IMR-90 (cell line): ENCODE measurements at regions not wholly inside any gene's neighbourhood (a gene's known extent, or its start where the extent isn't known, plus 50 kb on each side); places are given as distances from the start of the nearest gene placed in this dataset.

Experiments used
- CTCF ChIP-seq: conservative IDR thresholded peaks from 2 replicates; pipeline ENCODE4 v1.5.1; 2012; ENCODE audit warnings: mild to moderate bottlenecking, low read depth, low read length, improper control_type of control experiment
- FOS ChIP-seq: fragments of 150-350 bp; IDR thresholded peaks from 2 replicates; pipeline ENCODE4 v1.6.1; 2016; ENCODE audit warnings: low read depth, low read length
- MAFK ChIP-seq: IDR thresholded peaks from 2 replicates; pipeline ENCODE4 v1.6.1; 2012; ENCODE audit warnings: low read depth, low read length, improper control_type of control experiment
- MXI1 ChIP-seq: IDR thresholded peaks from 2 replicates; pipeline ENCODE4 v1.6.1; 2012; ENCODE audit warnings: low read depth, mild to moderate bottlenecking, low read length, moderate library complexity, borderline replicate concordance
- POLR2A ChIP-seq: IDR thresholded peaks from 2 replicates; pipeline ENCODE4 v1.6.1; 2012; ENCODE audit warnings: mild to moderate bottlenecking, low read depth, low read length
- RAD21 ChIP-seq: IDR thresholded peaks from 2 replicates; pipeline ENCODE4 v1.6.1; 2012; ENCODE audit warnings: low read length, improper control_type of control experiment
- SMC3 ChIP-seq: fragments of 150-350 bp; IDR thresholded peaks from 2 replicates; pipeline ENCODE4 v1.6.1; 2016; ENCODE audit warnings: low read depth, mild to moderate bottlenecking, antibody characterized with exemption, low read length, moderate library complexity
- USF2 ChIP-seq: fragments of 150-350 bp; IDR thresholded peaks from 2 replicates; pipeline ENCODE4 v1.6.1; 2017; ENCODE audit warnings: mild to moderate bottlenecking, antibody characterized with exemption, low read length, low read depth

- TF ChIP-seq CTCF (no peak), POLR2A (no peak), RAD21 (no peak), MAFK (no peak), SMC3 (no peak), FOS (no peak), MXI1 (no peak), USF2 (no peak)
These were observed 104.8 kb upstream of the PTPN1 start for GRCh38 chr20:50405235-50405914.
